CD4-positive, CD25-positive, alpha-beta regulatory T cell (primary cell): ENCODE measurements at regions not wholly inside any gene's neighbourhood (a gene's known extent, or its start where the extent isn't known, plus 50 kb on each side); places are given as distances from the start of the nearest gene placed in this dataset.
"Not testable (repeated sequence)": the region's sequence is repeated elsewhere in the genome, so short reads cannot be mapped to it uniquely, and the experiment has no call there.

Experiments
- ATAC-seq, 2 donors: fragments of 150-1000 bp; cut with Tn5 transposase; one replicate each; pipeline ENCODE4 v1.10.0; 2021; ENCODE audit warnings: low read depth in 2 of 2, moderate number of reproducible peaks in 2 of 2, moderate library complexity in 1 of 2
- DNase-seq, 3 donors: peaks; one replicate each; pipeline versions ENCODE4 v3.0.0 to v3.0.0-alpha.2; 2012 to 2022; ENCODE audit warnings: mixed read lengths in 1 of 3
- H3K27ac ChIP-seq: one replicate; pipeline ENCODE4 v1.7.0; 2013; ENCODE audit warnings: mild to moderate bottlenecking, low read length; ENCODE audit not compliant: insufficient read depth, poor library complexity, severe bottlenecking
- H3K27me3 ChIP-seq: one replicate; pipeline ENCODE4 v1.7.0; 2013; ENCODE audit warnings: low read length; ENCODE audit not compliant: control insufficient read depth, insufficient read depth
- H3K36me3 ChIP-seq: one replicate; pipeline ENCODE4 v1.7.0; 2013; ENCODE audit warnings: mild to moderate bottlenecking, low read length, moderate library complexity; ENCODE audit not compliant: control insufficient read depth, insufficient read depth
- H3K4me1 ChIP-seq: 2 replicates; pipeline ENCODE4 v1.7.0; 2013; ENCODE audit warnings: mild to moderate bottlenecking, low read length; ENCODE audit not compliant: insufficient read depth, control insufficient read depth, poor library complexity, severe bottlenecking
- H3K4me3 ChIP-seq: one replicate; pipeline ENCODE4 v1.7.0; 2013; ENCODE audit warnings: low read depth, mild to moderate bottlenecking, low read length, moderate library complexity
- H3K9me3 ChIP-seq, 2 experiments: 1 replicate in 1 of 2; 2 replicates in 1 of 2; pipeline ENCODE4 v1.7.0; 2013; ENCODE audit warnings: low read length in 2 of 2, mild to moderate bottlenecking in 1 of 2, moderate library complexity in 1 of 2; ENCODE audit not compliant: control insufficient read depth in 2 of 2
- H3K27ac Mint-ChIP-seq, 3 donors: one replicate each; pipeline ENCODE4 v1.8.0; 2020 to 2022; ENCODE audit warnings: mild to moderate bottlenecking in 3 of 3, mixed read lengths in 3 of 3, moderate library complexity in 2 of 3
- H3K27me3 Mint-ChIP-seq: one replicate; pipeline ENCODE4 v1.8.0; 2022; ENCODE audit warnings: mild to moderate bottlenecking, mixed read lengths
- H3K36me3 Mint-ChIP-seq: one replicate; pipeline ENCODE4 v1.8.0; 2020; ENCODE audit warnings: mixed read lengths
- H3K4me1 Mint-ChIP-seq, 4 donors: one replicate each; pipeline ENCODE4 v1.8.0; 2020 to 2022; ENCODE audit warnings: mixed read lengths in 4 of 4, mild to moderate bottlenecking in 1 of 4
- H3K4me3 Mint-ChIP-seq, 4 donors: one replicate each; pipeline ENCODE4 v1.8.0; 2020 to 2022; ENCODE audit warnings: mild to moderate bottlenecking in 4 of 4, mixed read lengths in 4 of 4, moderate library complexity in 3 of 4
- H3K9me3 Mint-ChIP-seq, 7 donors: one replicate each; pipeline ENCODE4 v1.8.0; 2020 to 2022; ENCODE audit warnings: mixed read lengths in 7 of 7, mild to moderate bottlenecking in 3 of 7, moderate library complexity in 2 of 7

- Mint-ChIP-seq H3K9me3 (peaks cover 1 to 18% (median 9%) of the 10 kb centered on the region in 7 donors), H3K4me1 (no peaks in the 10 kb centered on the region)
Measured at GRCh38 chr13:67509018-67509417, 278.9 kb upstream of the PCDH9 start.

GRCh38 chr13:67508275-67508674 is 278.1 kb upstream of the PCDH9 start:
- H3K9me3 Mint-ChIP-seq, result peaks cover 1 to 20% (median 9%) of the 10 kb centered on the region in 7 donors
- not testable (repeated sequence) for H3K4me1 Mint-ChIP-seq, H3K4me1 ChIP-seq, H3K36me3 ChIP-seq, H3K27me3 Mint-ChIP-seq, H3K36me3 Mint-ChIP-seq, H3K4me3 Mint-ChIP-seq, H3K27ac ChIP-seq, ATAC-seq, H3K9me3 ChIP-seq, H3K27ac Mint-ChIP-seq, H3K27me3 ChIP-seq, DNase-seq, H3K4me3 ChIP-seq

More at GRCh38 chr13:67509018-67509417, 278.9 kb upstream of the PCDH9 start:
- ATAC-seq, result no peak
- Histone ChIP-seq H3K27me3 (no peaks in the 10 kb centered on the region), H3K4me3 (no peak overlapping the region), H3K36me3 (no peaks in the 10 kb centered on the region), H3K27ac (no peak overlapping the region), H3K9me3 (no peaks in the 10 kb centered on the region), H3K4me1 (no peaks in the 10 kb centered on the region)
- DNase-seq, result no peak
- no peak overlapping the region for H3K4me3 Mint-ChIP-seq
- H3K36me3 Mint-ChIP-seq, result no peaks in the 10 kb centered on the region
- no peaks in the 10 kb centered on the region for H3K27me3 Mint-ChIP-seq
- H3K27ac Mint-ChIP-seq, result no peak overlapping the region

GRCh38 chr13:67506407-67506806 is 276.3 kb upstream of the PCDH9 start:
- no peaks in the 10 kb centered on the region for H3K27me3 Mint-ChIP-seq
- no peaks in the 10 kb centered on the region for H3K27me3 ChIP-seq
- ATAC-seq (no peak), DNase-seq (no peak)
- H3K27ac Mint-ChIP-seq, result no peak overlapping the region
- no peaks in the 10 kb centered on the region for H3K36me3 ChIP-seq
- H3K4me1 ChIP-seq, result no peaks in the 10 kb centered on the region
- H3K4me3 ChIP-seq, result no peak overlapping the region
- no peaks in the 10 kb centered on the region for H3K4me1 Mint-ChIP-seq
- H3K27ac ChIP-seq, result no peak overlapping the region
- peaks cover 0 to 2% of the 10 kb centered on the region in 2 experiments for H3K9me3 ChIP-seq
- H3K4me3 Mint-ChIP-seq, result no peak overlapping the region
- peaks cover 1 to 34% (median 9%) of the 10 kb centered on the region in 7 donors for H3K9me3 Mint-ChIP-seq
- H3K36me3 Mint-ChIP-seq, result no peaks in the 10 kb centered on the region

- Mint-ChIP-seq H3K27ac (no peak overlapping the region), H3K4me1 (no peaks in the 10 kb centered on the region), H3K4me3 (no peak overlapping the region), H3K27me3 (no peaks in the 10 kb centered on the region), H3K36me3 (no peaks in the 10 kb centered on the region), H3K9me3 (peaks cover 1 to 38% (median 9%) of the 10 kb centered on the region in 7 donors)
- Histone ChIP-seq H3K27me3 (no peaks in the 10 kb centered on the region), H3K4me3 (no peak overlapping the region), H3K9me3 (peaks cover 0 to 2% of the 10 kb centered on the region in 2 experiments), H3K4me1 (no peaks in the 10 kb centered on the region), H3K27ac (no peak overlapping the region), H3K36me3 (no peaks in the 10 kb centered on the region)
- ATAC-seq (no peak), DNase-seq (no peak)
Measured at GRCh38 chr13:67505376-67505775, 275.2 kb upstream of the PCDH9 start.

- Histone ChIP-seq H3K4me3 (no peak overlapping the region), H3K36me3 (no peaks in the 10 kb centered on the region), H3K27me3 (no peaks in the 10 kb centered on the region), H3K4me1 (no peaks in the 10 kb centered on the region), H3K9me3 (peaks cover 2 to 4% of the 10 kb centered on the region in 2 experiments), H3K27ac (no peak overlapping the region)
- Mint-ChIP-seq H3K9me3 (peaks cover 0 to 32% (median 7%) of the 10 kb centered on the region in 7 donors), H3K27me3 (no peaks in the 10 kb centered on the region), H3K4me1 (no peaks in the 10 kb centered on the region), H3K36me3 (no peaks in the 10 kb centered on the region), H3K4me3 (no peak overlapping the region), H3K27ac (no peak overlapping the region)
- no peak for DNase-seq
- ATAC-seq, result no peak
Measured at GRCh38 chr13:67498948-67499347, 268.8 kb upstream of the PCDH9 start.

- no peaks in the 10 kb centered on the region for H3K36me3 ChIP-seq
- no peak overlapping the region for H3K27ac Mint-ChIP-seq
- no peak overlapping the region for H3K4me3 ChIP-seq
- peaks cover 2 to 5% of the 10 kb centered on the region in 2 experiments for H3K9me3 ChIP-seq
- ATAC-seq, result no peak
- no peaks in the 10 kb centered on the region for H3K4me1 Mint-ChIP-seq
- H3K4me1 ChIP-seq, result no peaks in the 10 kb centered on the region
- no peaks in the 10 kb centered on the region for H3K27me3 ChIP-seq
- no peak for DNase-seq
- no peaks in the 10 kb centered on the region for H3K27me3 Mint-ChIP-seq
- no peak overlapping the region for H3K27ac ChIP-seq
- H3K9me3 Mint-ChIP-seq, result peaks cover 0 to 18% (median 6%) of the 10 kb centered on the region in 7 donors
- H3K36me3 Mint-ChIP-seq, result no peaks in the 10 kb centered on the region
- H3K4me3 Mint-ChIP-seq, result no peak overlapping the region
Measured at GRCh38 chr13:67493835-67494234, 263.7 kb upstream of the PCDH9 start.

- Histone ChIP-seq H3K36me3 (no peaks in the 10 kb centered on the region), H3K4me3 (no peak overlapping the region), H3K27ac (no peak overlapping the region), H3K4me1 (no peaks in the 10 kb centered on the region), H3K9me3 (peaks cover 2 to 5% of the 10 kb centered on the region in 2 experiments), H3K27me3 (no peaks in the 10 kb centered on the region)
- Mint-ChIP-seq H3K27me3 (no peaks in the 10 kb centered on the region), H3K4me3 (no peak overlapping the region), H3K9me3 (peaks cover 0 to 8% (median 6%) of the 10 kb centered on the region in 7 donors), H3K36me3 (no peaks in the 10 kb centered on the region), H3K4me1 (no peaks in the 10 kb centered on the region), H3K27ac (no peak overlapping the region)
- DNase-seq (no peak), ATAC-seq (no peak)
Measured at GRCh38 chr13:67489016-67489415, 258.9 kb upstream of the PCDH9 start.

GRCh38 chr13:67481445-67481844 is 251.3 kb upstream of the PCDH9 start:
- no peaks in the 10 kb centered on the region for H3K27me3 ChIP-seq
- H3K27ac ChIP-seq, result no peak overlapping the region
- Mint-ChIP-seq H3K4me3 (no peak overlapping the region), H3K4me1 (no peaks in the 10 kb centered on the region), H3K36me3 (no peaks in the 10 kb centered on the region), H3K27me3 (no peaks in the 10 kb centered on the region), H3K9me3 (peaks cover 0 to 23% (median 9%) of the 10 kb centered on the region in 7 donors), H3K27ac (no peak overlapping the region)
- no peak overlapping the region for H3K4me3 ChIP-seq
- H3K4me1 ChIP-seq, result no peaks in the 10 kb centered on the region
- ATAC-seq, result no peak
- peaks cover 0 to 3% of the 10 kb centered on the region in 2 experiments for H3K9me3 ChIP-seq
- DNase-seq, result no peak
- no peaks in the 10 kb centered on the region for H3K36me3 ChIP-seq
